Neuron (in vitro differentiated cells): ENCODE measurements at regions not wholly inside any gene's neighbourhood (a gene's known extent, or its start where the extent isn't known, plus 50 kb on each side); places are given as distances from the start of the nearest gene placed in this dataset.
"Not testable (repeated sequence)": the region's sequence is repeated elsewhere in the genome, so short reads cannot be mapped to it uniquely, and the experiment has no call there.

ENCODE experiments used
- H2AFZ ChIP-seq: one replicate; pipeline ENCODE4 v1.6.1; 2013; ENCODE audit warnings: low read depth, mild to moderate bottlenecking, inconsistent platforms, low read length, moderate library complexity
- H3K27me3 ChIP-seq: one replicate; pipeline ENCODE4 v1.6.1; 2013; ENCODE audit warnings: low read length; ENCODE audit not compliant: insufficient read depth
- H3K36me3 ChIP-seq: one replicate; pipeline ENCODE4 v1.6.1; 2013; ENCODE audit warnings: low read length; ENCODE audit not compliant: insufficient read depth
- H3K4me1 ChIP-seq: one replicate; pipeline ENCODE4 v1.6.1; 2013; ENCODE audit warnings: low read length; ENCODE audit not compliant: insufficient read depth
- H3K4me3 ChIP-seq: 2 replicates; pipeline ENCODE4 v1.5.1; 2013; ENCODE audit warnings: mild to moderate bottlenecking, low read length, moderate library complexity
- H3K9me3 ChIP-seq: one replicate; pipeline ENCODE4 v1.6.1; 2013; ENCODE audit warnings: low read length

- peaks cover 17% of the 10 kb centered on the region for H3K36me3 ChIP-seq
- H3K27me3 ChIP-seq, H3K4me1 ChIP-seq, H3K4me3 ChIP-seq, H2AFZ ChIP-seq, H3K9me3 ChIP-seq: not testable (repeated sequence)
Measured at GRCh38 chr4:118634126-118634875, 50.9 kb upstream of the METTL14 start.
